ENCODE measurements at regions not wholly inside any gene's neighbourhood (a gene's known extent, or its start where the extent isn't known, plus 50 kb on each side); places are given as distances from the start of the nearest gene placed in this dataset.
"Not testable (repeated sequence)": the region's sequence is repeated elsewhere in the genome, so short reads cannot be mapped to it uniquely, and the experiment has no call there.

DNA sequence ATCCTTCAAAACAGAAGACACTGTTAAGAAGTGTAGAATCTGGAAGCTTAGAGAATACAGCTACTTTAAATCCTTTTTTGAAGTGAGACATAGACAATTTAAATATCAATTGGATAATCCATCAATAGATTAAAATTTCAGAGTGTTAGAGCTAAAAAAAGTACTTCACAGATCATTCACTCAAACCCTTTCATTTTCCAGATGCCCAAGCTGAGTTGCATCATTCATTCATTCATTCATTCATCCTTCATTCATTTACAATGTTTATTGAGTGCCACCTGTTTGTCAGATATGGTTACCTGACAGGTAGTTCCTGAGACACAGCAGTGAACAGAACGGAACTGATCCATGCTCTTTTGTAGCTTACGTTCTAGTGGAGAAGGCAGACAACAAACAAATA is 290.7 kb upstream of the MTPN start:
- no peak for TF ChIP-seq ZNF274 (IDR thresholded peaks at IDR 0.05; ENCODE audit: low read depth, low read length)

DNA sequence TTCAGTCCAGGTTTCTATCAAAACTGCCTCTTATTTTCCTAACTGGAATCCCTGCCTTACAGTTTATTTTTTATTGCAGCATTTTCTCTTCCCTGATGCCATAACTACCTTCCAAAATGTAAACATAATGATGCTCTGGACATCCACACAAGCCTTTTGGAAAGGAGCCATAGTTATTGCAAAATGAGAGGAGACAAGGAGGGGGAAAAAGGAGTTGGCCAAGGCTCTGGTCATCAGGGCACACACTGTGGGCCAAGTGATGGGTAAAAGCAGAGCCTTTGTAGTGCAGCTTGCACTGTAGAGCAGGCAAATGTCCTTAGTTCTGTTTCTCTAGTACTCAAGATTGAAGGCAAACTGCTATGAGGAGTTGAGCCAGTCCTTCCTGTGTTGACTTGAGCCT is 289.3 kb upstream of the MTPN start:
- no peak for TF ChIP-seq ZNF274 (IDR thresholded peaks at IDR 0.05; ENCODE audit: low read depth, low read length)
- H3K4me3 ChIP-seq (ENCODE audit: low read length) = no peak overlapping the region

More for the DNA sequence above, 290.7 kb upstream of the MTPN start:
- H3K4me3 ChIP-seq (ENCODE audit: low read length) = no peak overlapping the region

DNA sequence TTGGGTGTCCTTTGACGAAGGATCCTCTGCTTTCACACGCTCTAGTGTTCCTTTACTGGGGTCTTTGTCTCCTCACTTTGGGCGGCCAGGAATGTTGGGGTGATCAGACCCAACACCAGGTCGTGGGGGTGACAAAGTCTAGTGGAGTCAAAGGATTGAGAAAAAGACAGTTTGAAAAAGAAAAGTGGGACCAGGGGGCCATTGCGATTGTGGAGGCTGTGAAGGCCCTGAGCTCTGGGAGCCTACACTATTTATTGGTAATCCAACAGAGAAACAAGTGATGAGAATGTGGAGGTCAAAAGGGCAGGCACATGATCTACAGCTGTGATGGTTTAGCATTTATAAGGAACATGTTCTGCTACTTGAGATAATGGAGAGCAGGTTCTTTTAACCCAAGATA is 287.1 kb upstream of the MTPN start:
- H3K4me3 ChIP-seq (ENCODE audit: low read length) = not testable (repeated sequence)

DNA sequence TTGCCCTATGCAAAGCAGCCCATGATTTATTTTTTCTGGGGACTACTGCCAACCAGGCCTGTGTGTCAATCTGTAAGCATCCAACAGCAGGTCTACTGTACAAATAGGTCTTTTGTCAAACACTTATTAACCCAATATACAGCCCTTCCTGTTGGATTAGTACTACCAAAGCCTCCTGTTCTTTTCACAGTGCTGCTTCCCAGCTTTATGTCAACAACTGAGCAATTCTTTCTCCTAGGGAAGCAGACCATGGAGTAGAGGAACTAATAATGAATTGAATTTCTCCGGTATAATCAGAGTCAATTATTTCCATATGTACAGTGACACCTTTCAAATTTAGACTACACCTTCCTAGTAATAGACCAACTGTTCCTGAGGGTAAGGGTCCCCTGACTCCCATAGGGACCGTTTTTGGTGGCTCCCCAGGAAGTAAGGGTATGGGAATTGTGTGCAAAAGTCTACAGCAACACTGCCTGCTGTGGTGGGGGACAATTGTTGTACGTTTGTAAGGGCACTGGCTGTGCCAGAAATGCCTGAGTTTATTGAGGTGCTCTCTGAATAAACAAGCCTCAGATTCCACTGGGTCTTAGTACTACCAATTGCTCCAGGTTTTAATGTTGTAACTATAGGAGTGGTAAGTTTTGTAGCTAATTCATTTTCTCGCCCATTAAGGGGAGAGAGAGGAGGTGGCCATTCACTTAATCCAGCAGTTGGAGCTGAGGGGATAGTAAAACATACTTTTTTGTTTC is 286.1 kb upstream of the MTPN start:
- not testable (repeated sequence) for H3K4me3 ChIP-seq (ENCODE audit: low read length)

DNA sequence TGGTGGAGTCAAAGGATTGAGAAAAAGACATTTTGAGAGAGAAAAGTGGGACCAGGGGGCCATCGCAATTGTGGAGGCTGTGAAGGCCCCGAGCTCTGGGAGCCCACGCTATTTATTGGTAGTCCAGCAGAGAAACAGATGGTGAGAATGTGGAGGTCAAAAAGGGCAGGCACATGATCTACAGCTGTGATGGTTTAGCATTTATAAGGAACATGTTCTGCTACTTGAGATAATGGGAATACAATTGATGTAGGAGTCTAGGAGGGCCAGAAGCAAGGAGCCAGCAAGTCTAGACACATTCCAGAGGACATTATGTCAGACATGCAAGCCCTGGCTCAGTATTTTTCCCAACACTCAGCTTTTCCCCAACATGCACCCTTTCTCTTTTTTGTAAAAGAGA is 283.4 kb upstream of the MTPN start:
- H3K4me3 ChIP-seq (ENCODE audit: low read length) = not testable (repeated sequence)

DNA sequence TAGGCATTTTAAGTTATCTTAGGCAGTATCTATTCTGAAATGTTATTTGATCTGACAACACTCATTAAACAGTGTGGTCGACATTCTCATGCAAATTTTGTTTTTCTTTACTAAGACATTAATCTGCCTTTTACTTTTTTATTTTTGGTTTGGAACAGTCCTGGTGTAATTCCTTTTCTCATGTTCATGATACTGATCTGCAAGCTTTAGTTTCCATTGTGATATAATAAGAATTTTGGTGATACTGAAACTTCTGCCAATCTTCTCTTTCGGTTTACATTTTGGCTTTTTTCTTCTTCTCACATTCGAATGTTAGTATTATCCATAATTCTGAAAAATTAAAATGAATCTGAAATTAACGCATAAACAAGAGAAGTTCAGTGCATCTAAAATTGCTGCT is 281.9 kb upstream of the MTPN start:
- H3K4me3 ChIP-seq (ENCODE audit: low read length) = no peak overlapping the region
- no peak for TF ChIP-seq ZNF274 (IDR thresholded peaks at IDR 0.05; ENCODE audit: low read depth, low read length)

DNA sequence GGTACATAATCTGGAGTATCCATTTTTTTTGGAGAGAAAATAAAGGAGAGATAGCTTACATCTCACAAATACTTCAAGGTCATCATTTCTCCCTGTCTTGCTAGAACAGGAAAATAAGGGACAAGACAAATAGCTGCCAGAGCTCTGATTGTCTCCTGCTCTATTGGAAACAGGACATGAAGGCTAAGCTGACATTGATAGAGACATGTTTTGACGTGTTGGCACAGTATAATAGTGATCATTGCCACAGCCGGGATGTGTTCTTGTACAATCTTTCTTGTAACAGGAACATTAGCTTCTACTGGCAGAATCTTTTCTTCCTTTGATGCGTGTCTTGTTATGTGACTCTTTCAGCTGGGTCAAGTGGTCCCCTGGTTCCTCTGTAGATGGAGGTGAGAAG is 279.3 kb upstream of the MTPN start:
- no peak overlapping the region for H3K4me3 ChIP-seq (ENCODE audit: low read length)
- TF ChIP-seq ZNF274 (IDR thresholded peaks at IDR 0.05; ENCODE audit: low read depth, low read length) = no peak

DNA sequence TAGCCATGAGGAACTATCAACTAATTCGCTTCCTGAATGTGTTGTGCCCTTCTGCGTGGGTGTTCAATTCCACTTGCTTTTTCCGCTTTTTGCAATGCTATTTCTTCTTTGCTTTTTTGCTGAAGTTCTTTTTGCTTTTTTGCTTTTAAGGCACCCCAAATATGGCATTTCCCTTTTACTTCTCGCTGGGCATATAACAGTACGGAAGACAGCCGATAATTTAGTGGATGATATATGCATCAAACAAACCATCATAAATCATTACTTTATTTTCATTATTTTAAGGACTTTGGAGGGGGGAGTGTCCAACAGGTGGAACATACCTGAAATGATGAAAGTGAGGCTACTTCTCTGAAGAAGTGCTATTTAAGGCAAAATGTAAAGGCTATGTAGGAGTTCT is 277.0 kb upstream of the MTPN start:
- no peak for TF ChIP-seq ZNF274 (IDR thresholded peaks at IDR 0.05; ENCODE audit: low read depth, low read length)
- H3K4me3 ChIP-seq (ENCODE audit: low read length) = no peak overlapping the region

DNA sequence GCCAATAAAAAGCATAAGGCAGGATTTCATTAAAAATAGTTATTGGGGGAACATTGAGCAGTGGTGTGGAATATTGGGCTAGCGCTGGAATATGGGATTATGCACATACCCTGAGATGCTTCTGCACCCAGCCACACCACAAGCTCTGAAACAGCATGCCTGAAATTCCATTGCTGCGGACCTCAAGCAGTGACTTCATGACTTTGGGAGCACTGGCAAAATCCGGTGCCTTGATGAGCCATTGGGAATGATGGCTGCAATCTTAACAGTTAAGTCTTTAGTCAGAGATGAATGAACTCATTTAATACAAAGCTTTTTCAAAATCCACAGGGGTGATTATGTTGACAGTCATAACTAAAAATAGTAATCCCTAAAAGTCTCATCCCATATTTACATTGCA is 274.7 kb upstream of the MTPN start:
- TF ChIP-seq ZNF274 (IDR thresholded peaks at IDR 0.05; ENCODE audit: low read depth, low read length) = no peak
- no peak overlapping the region for H3K4me3 ChIP-seq (ENCODE audit: low read length)

DNA sequence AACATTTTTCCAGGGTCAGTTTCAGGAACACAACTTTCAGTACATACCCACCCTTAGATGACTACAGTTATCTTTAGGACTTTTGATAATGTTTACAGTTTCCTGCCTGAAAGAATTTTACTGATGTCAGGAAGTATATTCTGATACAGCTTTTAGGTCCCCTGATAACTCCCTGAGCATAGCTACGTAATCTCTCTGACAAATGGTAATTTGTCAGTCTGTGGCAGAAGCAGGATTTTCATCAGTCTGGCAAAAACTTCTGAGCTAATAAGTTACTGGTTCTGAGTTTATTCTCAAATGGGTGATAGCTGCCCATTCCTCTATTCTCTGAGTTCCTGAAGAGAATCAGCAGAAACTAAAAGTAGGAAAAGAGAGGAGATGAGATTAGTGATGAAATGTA is 270.1 kb upstream of the MTPN start:
- no peak for TF ChIP-seq ZNF274 (IDR thresholded peaks at IDR 0.05; ENCODE audit: low read depth, low read length)
- no peak overlapping the region for H3K4me3 ChIP-seq (ENCODE audit: low read length)

DNA sequence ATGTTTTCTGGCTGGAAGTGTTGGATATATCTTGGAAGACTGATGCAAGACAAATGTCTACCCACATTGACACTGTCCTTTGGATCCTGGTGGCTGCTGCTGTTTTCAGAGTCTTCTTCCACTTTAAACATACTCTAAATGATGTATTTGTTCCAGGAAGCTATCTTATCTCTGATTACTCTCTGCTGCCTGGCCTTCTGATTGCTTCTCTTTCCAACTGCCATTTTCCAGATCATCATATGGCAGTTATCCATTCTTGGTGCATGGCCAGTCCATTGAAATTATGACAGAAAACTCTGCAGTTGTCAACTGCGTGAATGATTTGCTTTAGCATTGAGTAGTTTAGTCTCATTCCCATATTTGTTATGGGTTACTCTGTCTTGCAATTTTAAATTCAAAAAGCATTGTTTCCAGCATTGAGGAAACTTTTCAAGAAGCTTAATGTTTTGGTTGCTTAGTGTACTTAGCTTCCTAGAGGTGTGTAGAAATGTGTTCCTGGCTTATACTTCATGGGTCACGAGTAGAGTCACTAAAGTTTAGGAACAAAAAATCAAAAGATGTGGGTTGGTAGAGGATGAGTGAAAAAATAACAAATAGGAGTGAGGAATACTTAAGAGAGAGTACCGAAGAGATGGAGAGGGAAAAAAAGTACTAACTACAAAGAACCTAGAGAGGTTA is 268.3 kb upstream of the MTPN start:
- TF ChIP-seq ZNF274 (IDR thresholded peaks at IDR 0.05; ENCODE audit: low read depth, low read length) = no peak
- H3K4me3 ChIP-seq (ENCODE audit: low read length) = no peak overlapping the region

DNA sequence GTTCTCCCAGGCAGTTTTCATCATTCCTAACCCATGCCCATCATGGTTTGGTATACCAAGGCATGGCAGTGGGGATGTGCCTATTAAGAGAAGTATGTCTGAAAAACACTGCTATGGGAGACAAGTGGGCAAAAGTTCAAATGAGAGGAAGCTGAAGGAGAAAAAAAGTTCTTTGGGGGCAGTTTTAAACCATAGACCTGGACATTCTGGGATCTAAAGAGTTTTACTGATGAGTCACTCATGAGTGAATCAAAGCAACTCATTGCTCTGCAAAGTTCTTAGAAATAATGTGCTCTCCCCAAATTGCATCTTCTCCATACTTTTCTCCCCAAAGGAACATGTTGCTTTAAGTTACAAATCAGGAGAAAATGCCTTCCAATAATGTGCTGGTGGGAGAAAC is 256.9 kb upstream of the MTPN start:
- H3K4me3 ChIP-seq (ENCODE audit: low read length) = no peak overlapping the region
- TF ChIP-seq ZNF274 (IDR thresholded peaks at IDR 0.05; ENCODE audit: low read depth, low read length) = no peak

DNA sequence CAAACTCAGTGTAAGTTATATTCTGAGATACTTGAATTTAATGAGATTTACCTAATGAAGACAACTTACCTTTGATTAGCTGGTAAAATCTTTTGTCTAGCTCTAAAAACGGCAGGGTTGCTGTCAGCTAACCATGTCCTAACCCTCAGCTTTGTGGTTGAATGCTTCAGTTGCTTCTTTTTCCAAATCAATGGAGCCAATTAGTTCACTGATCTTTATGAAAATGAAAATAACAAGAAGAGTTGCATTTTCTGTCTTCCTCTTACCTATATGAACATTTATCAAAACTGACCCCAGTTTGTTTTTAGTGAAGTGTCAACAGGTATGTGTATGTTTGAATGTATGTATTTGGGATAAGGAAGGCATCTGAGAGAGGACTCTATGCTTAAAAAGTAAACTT is 253.1 kb upstream of the MTPN start:
- H3K4me3 ChIP-seq (ENCODE audit: low read length) = no peak overlapping the region
- no peak for TF ChIP-seq ZNF274 (IDR thresholded peaks at IDR 0.05; ENCODE audit: low read depth, low read length)

DNA sequence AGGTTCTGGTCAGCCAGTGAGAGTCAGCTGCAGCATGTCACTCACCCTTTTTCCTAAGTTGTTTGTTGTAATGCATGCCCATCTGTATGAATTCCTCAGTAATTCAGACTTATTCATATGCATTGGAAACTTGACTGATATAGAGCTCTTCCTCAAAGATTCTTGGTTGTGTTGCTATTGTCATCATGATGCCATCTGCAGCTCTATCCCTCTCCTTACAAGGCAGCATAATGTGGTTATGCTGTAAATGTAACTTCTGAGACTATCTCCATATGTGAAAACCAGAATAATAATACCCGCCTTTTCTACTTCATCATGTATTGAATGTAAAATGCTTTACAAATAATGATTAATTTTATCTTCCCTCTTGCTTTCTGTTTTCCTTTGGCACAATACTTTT is 252.6 kb upstream of the MTPN start:
- H3K4me3 ChIP-seq (ENCODE audit: low read length) = 0 out of 2 replicates have a peak overlapping the region, but pooled peaks have one; percentile 25
- TF ChIP-seq ZNF274 (IDR thresholded peaks at IDR 0.05; ENCODE audit: low read depth, low read length) = no peak

DNA sequence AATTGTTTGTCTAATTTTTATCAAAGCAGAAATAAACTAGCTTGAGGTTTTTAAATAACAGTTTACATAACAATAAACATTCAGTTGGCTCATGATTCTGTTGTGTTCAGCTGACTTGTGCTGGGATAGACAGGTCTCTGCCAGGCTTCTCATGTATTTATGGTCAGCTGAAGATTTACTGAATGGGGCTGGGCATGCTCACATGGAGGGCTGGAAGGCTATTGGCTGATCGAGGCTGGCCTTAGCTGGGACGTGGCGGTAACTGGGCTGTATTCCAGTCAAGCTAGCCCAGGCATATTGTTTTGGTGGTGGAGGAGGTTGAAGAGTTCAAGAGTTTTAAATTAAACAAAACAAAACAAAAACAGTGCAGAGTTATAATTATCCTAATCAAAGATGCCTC is 251.0 kb upstream of the MTPN start:
- no peak for TF ChIP-seq ZNF274 (IDR thresholded peaks at IDR 0.05; ENCODE audit: low read depth, low read length)
- no peak overlapping the region for H3K4me3 ChIP-seq (ENCODE audit: low read length)

DNA sequence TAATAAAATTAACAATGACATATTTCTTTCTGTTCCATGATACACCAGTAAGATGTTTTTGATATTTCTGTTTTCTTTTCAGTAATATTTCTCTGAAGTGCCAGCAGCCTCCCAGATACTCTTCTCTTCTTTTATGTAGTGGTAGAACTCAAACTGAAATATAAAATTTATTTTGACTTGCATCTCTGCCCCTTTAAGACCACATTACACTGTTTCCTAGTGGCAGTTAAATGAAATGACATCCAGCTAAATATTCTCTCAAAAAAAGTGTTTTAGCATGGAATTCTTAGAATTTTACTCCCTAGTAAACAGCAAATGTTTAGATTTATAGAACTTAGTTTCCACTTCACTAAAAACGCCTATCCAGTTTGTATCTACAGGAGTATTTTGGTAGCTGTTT is 237.2 kb upstream of the MTPN start:
- H3K4me3 ChIP-seq (ENCODE audit: low read length) = no peak overlapping the region
- TF ChIP-seq ZNF274 (IDR thresholded peaks at IDR 0.05; ENCODE audit: low read depth, low read length) = no peak
